K562 (cell line): ENCODE measurements at regions not wholly inside any gene's neighbourhood (a gene's known extent, or its start where the extent isn't known, plus 50 kb on each side); places are given as distances from the start of the nearest gene placed in this dataset.

ENCODE experiments used
- ATF7 ChIP-seq: fragments of 450-650 bp; IDR thresholded peaks from 2 replicates; pipeline ENCODE4 v1.7.1; 2014; ENCODE audit warnings: mild to moderate bottlenecking, moderate library complexity
- EZH2 ChIP-seq: IDR thresholded peaks from 2 replicates; pipeline ENCODE4 v1.6.1; 2012; ENCODE audit warnings: low read depth, mild to moderate bottlenecking, inconsistent platforms, low read length, borderline replicate concordance
- HSF4 ChIP-seq: fragments of 250-450 bp; sonication (Bioruptor Pico); IDR thresholded peaks from 2 replicates; pipeline ENCODE4 v2.1.2; 2022; ENCODE audit warnings: mild to moderate bottlenecking, moderate library complexity, borderline replicate concordance
- LEF1 ChIP-seq: fragments of 450-650 bp; IDR thresholded peaks from 2 replicates; pipeline ENCODE4 v1.6.1; 2016; ENCODE audit warnings: mild to moderate bottlenecking
- PRDM10 ChIP-seq: fragments of 450-650 bp; IDR thresholded peaks from 2 replicates; pipeline ENCODE4 v1.6.1; 2018; ENCODE audit not compliant: partially characterized antibody
- SIN3A ChIP-seq, 2 experiments: fragments of 150-350 bp in 1 of 2; IDR thresholded peaks; 2 replicates each; pipeline ENCODE4 v1.6.1; 2011 to 2016; ENCODE audit warnings: borderline replicate concordance in 2 of 2, low read depth in 2 of 2, low read length in 2 of 2, mild to moderate bottlenecking in 2 of 2, moderate library complexity in 2 of 2; ENCODE audit not compliant: control insufficient read depth in 1 of 2
- SREBF1 ChIP-seq: fragments of 150-350 bp; IDR thresholded peaks from 2 replicates; pipeline ENCODE4 v1.6.1; 2014; ENCODE audit warnings: antibody characterized with exemption, low read depth, low read length, borderline replicate concordance

DNA sequence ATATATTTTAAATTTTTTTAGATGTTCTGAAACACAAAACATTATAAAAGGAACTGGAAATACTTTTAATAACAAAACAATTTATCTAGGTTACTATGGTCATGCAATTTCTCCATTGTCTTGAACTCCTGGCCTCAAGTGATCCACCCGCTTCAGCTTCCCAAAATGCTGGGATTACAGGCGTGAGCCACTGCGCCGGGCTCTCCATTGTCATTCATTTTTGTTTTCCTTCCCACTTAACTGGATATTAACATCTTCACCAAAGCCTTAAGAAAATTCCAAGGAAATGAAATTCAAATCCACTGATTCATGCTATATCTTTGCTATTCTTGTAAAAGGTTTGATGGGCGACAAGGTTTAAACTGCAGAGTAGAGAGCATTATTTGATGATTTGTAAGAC is 279.5 kb upstream of the PKN2 start:
- no peak for TF ChIP-seq PRDM10
- TF ChIP-seq SIN3A (IDR thresholded peaks at IDR 0.05; ENCODE audit: borderline replicate concordance in 2 of 2, control insufficient read depth in 1 of 2, low read depth in 2 of 2, low read length in 2 of 2) = no peak
- no peak for TF ChIP-seq EZH2
- no peak for TF ChIP-seq ATF7
- TF ChIP-seq HSF4 (CRISPR knock-in tag) = no peak
- no peak for TF ChIP-seq LEF1
- TF ChIP-seq SREBF1 = no peak
